ENCODE measurements at regions not wholly inside any gene's neighbourhood (a gene's known extent, or its start where the extent isn't known, plus 50 kb on each side); places are given as distances from the start of the nearest gene placed in this dataset.

GRCh38 chr3:107428051-107428858 is 51.0 kb downstream of the CCDC54 start:
- intact Hi-C loops (cut with DNase I) = loop anchor here (5.0 to 10.0 kb wide), 2 partner anchors 114 to 237 kb away; no protein-coding TSS in a partner anchor

GRCh38 chr3:107429320-107430181 is 52.3 kb downstream of the CCDC54 start:
- peak; percentile 66 to 98 (median 80) for DNase-seq
- intact Hi-C loops (cut with DNase I) = loop anchor here (1.0 to 10.0 kb wide), 4 partner anchors 94 to 235 kb away; no protein-coding TSS in a partner anchor

More at GRCh38 chr3:107428051-107428858, 51.0 kb downstream of the CCDC54 start:
- DNase-seq = no peak

GRCh38 chr3:107430214-107430995 is 53.2 kb downstream of the CCDC54 start:
- DNase-seq = peak in 4 of 10 donors; percentile 34 to 78 (median 56)
- intact Hi-C loops (cut with DNase I) = loop anchor here (1.0 kb wide), 2 partner anchors 93 to 190 kb away; no protein-coding TSS in a partner anchor

GRCh38 chr3:107430996-107431245 is 53.7 kb downstream of the CCDC54 start:
- intact Hi-C loops (cut with DNase I) = loop anchor here (1.0 kb wide), 2 partner anchors 92 to 191 kb away; no protein-coding TSS in a partner anchor
- DNase-seq = peak in 7 of 10 donors; percentile 46 to 88 (median 61)

- intact Hi-C loops (cut with DNase I) = no loop called here
- peak; percentile 61 to 96 (median 70) for DNase-seq
Observed at GRCh38 chr3:107431246-107432012, 54.2 kb downstream of the CCDC54 start.

- intact Hi-C loops (cut with DNase I) = no loop called here
- peak in 2 of 10 donors; percentile 12 to 81 for DNase-seq
Observed at GRCh38 chr3:107432013-107432515, 54.8 kb downstream of the CCDC54 start.

- intact Hi-C loops (cut with DNase I) = no loop called here
- no peak for DNase-seq
Observed at GRCh38 chr3:107432646-107433045, 55.4 kb downstream of the CCDC54 start.

- intact Hi-C loops (cut with DNase I) = no loop called here
- DNase-seq = no peak
Observed at GRCh38 chr3:107436029-107436428, 58.8 kb downstream of the CCDC54 start.

GRCh38 chr3:107438671-107439070 is 61.4 kb downstream of the CCDC54 start:
- intact Hi-C loops (cut with DNase I) = no loop called here
- no peak for DNase-seq

- intact Hi-C loops (cut with DNase I) = no loop called here
- DNase-seq = no peak
Observed at GRCh38 chr3:107441617-107442016, 64.4 kb downstream of the CCDC54 start.

GRCh38 chr3:107443461-107443860 is 66.2 kb downstream of the CCDC54 start:
- no peak for DNase-seq
- intact Hi-C loops (cut with DNase I) = no loop called here

GRCh38 chr3:107446706-107447105 is 69.5 kb downstream of the CCDC54 start:
- no peak for DNase-seq
- intact Hi-C loops (cut with DNase I) = no loop called here

GRCh38 chr3:107450254-107450893 is 72.4 kb upstream of the BBX start:
- intact Hi-C loops (cut with DNase I) = no loop called here
- no peak for DNase-seq

- intact Hi-C loops (cut with DNase I) = no loop called here
Observed at GRCh38 chr3:107452436-107452835, 70.3 kb upstream of the BBX start.

GRCh38 chr3:107453504-107453903 is 69.3 kb upstream of the BBX start:
- intact Hi-C loops (cut with DNase I) = no loop called here
- DNase-seq = no peak

More at GRCh38 chr3:107452436-107452835, 70.3 kb upstream of the BBX start:
- DNase-seq = no peak

GRCh38 chr3:107455621-107456020 is 67.1 kb upstream of the BBX start:
- intact Hi-C loops (cut with DNase I) = no loop called here
- DNase-seq = no peak

- no peak for DNase-seq
- intact Hi-C loops (cut with DNase I) = no loop called here
Observed at GRCh38 chr3:107456501-107456900, 66.3 kb upstream of the BBX start.

GRCh38 chr3:107458871-107459270 is 63.9 kb upstream of the BBX start:
- no peak for DNase-seq
- intact Hi-C loops (cut with DNase I) = no loop called here

GRCh38 chr3:107461721-107462120 is 61.0 kb upstream of the BBX start:
- no peak for DNase-seq
- intact Hi-C loops (cut with DNase I) = no loop called here

All from posterior cingulate gyrus (tissue), 11 donors.